Smooth muscle cell (in vitro differentiated cells): ENCODE measurements at regions not wholly inside any gene's neighbourhood (a gene's known extent, or its start where the extent isn't known, plus 50 kb on each side); places are given as distances from the start of the nearest gene placed in this dataset.
"Not testable (repeated sequence)": the region's sequence is repeated elsewhere in the genome, so short reads cannot be mapped to it uniquely, and the experiment has no call there.

ENCODE experiments used
- DNase-seq: peaks from one replicate; lab custom pipeline; 2025; ENCODE audit not compliant: unreplicated experiment; lab: John Stamatoyannopoulos, UW
- H2AFZ ChIP-seq: fragments of 200-600 bp; sonication (generic); 2 replicates; pipeline ENCODE4 v1.6.0; 2016; ENCODE audit warnings: antibody characterized with exemption, low read depth, mild to moderate bottlenecking
- H3F3A ChIP-seq: fragments of 200-600 bp; sonication (generic); 2 replicates; pipeline ENCODE4 v1.6.0; 2017; ENCODE audit warnings: antibody characterized with exemption, low read depth
- H3K27ac ChIP-seq: fragments of 200-600 bp; sonication (generic); 2 replicates; pipeline ENCODE4 v1.5.1; 2016; ENCODE audit warnings: low read depth, mild to moderate bottlenecking
- H3K27me3 ChIP-seq: fragments of 200-600 bp; sonication (generic); 2 replicates; pipeline ENCODE4 v1.6.1; 2016; ENCODE audit warnings: low read depth, mild to moderate bottlenecking
- H3K36me3 ChIP-seq: fragments of 200-600 bp; sonication (generic); 2 replicates; pipeline ENCODE4 v1.5.1; 2016; ENCODE audit warnings: low read depth
- H3K4me1 ChIP-seq: fragments of 200-600 bp; sonication (generic); 2 replicates; pipeline ENCODE4 v1.5.1; 2016; ENCODE audit warnings: low read depth
- H3K4me2 ChIP-seq: fragments of 200-600 bp; sonication (generic); 2 replicates; pipeline ENCODE4 v1.6.0; 2016; ENCODE audit warnings: mild to moderate bottlenecking
- H3K4me3 ChIP-seq: fragments of 200-600 bp; sonication (generic); 2 replicates; pipeline ENCODE4 v1.5.1; 2016; ENCODE audit warnings: mild to moderate bottlenecking
- H3K79me2 ChIP-seq: fragments of 200-600 bp; sonication (generic); 2 replicates; pipeline ENCODE4 v1.6.0; 2016; ENCODE audit warnings: low read depth, mild to moderate bottlenecking
- H3K9ac ChIP-seq: fragments of 200-600 bp; sonication (generic); 2 replicates; pipeline ENCODE4 v1.6.0; 2016; ENCODE audit warnings: low read depth
- H3K9me3 ChIP-seq: fragments of 200-600 bp; sonication (generic); replicated peaks from 2 replicates; pipeline ENCODE4 v1.5.1; 2016; ENCODE audit warnings: low read depth
- H4K20me1 ChIP-seq: fragments of 200-600 bp; sonication (generic); 2 replicates; pipeline ENCODE4 v1.6.0; 2016; ENCODE audit warnings: low read depth
- WGBS: methylation state at CpG from one replicate; pipeline ENCODE4 v1.1.7; 2016; ENCODE audit warnings: low lambda C conversion rate; 5-methylcytosine and 5-hydroxymethylcytosine counted together
- TF ChIP-seq, protein P1 (sequence below): fragments of 200-600 bp; sonication (generic); IDR thresholded peaks from 2 replicates; pipeline ENCODE4 v1.5.1; 2017; ENCODE audit warnings: borderline replicate concordance, mild to moderate bottlenecking, antibody characterized with exemption; ENCODE audit not compliant: insufficient read depth, poor library complexity, severe bottlenecking

DNA sequence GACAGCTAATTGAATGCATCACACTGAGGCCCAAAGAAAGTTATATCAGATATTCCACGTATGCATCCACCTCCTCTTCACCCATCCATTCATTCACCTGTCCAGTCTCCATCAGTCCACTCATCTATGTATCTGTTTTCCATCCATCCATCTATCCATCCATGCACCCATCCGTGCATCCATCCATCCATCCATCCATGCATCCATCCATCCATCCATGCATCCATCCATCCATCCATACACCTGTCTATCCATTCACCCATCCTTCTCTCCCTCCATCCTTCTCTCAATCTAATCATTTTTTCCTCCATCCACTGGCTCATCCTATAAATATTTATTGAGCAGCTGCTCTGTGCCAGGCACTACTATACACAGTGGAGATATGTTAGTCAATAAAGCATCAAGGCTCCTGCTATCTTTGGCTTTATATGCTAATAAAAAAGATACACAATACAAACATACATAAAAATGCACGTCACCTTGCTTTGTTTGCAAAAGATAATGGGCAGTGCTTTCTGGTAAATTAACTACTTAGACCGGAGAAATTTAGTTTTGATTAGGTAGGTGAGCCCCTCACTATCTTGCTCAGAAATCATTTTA lies 442.0 kb upstream of the KLF6 start:
- Histone ChIP-seq H3K79me2 (no peaks in the 10 kb centered on the region), H3K4me1 (no peaks in the 10 kb centered on the region), H3K9ac (no peak overlapping the region), H3K4me3 (no peak overlapping the region), H2AFZ (no peak overlapping the region), H4K20me1 (no peaks in the 10 kb centered on the region), H3K4me2 (no peak overlapping the region), H3K9me3 (no peaks in the 10 kb centered on the region), H3K36me3 (no peaks in the 10 kb centered on the region), H3F3A (peaks cover 8% of the 10 kb centered on the region), H3K27me3 (no peaks in the 10 kb centered on the region), H3K27ac (no peak overlapping the region)
- TF ChIP-seq, protein P1, sequence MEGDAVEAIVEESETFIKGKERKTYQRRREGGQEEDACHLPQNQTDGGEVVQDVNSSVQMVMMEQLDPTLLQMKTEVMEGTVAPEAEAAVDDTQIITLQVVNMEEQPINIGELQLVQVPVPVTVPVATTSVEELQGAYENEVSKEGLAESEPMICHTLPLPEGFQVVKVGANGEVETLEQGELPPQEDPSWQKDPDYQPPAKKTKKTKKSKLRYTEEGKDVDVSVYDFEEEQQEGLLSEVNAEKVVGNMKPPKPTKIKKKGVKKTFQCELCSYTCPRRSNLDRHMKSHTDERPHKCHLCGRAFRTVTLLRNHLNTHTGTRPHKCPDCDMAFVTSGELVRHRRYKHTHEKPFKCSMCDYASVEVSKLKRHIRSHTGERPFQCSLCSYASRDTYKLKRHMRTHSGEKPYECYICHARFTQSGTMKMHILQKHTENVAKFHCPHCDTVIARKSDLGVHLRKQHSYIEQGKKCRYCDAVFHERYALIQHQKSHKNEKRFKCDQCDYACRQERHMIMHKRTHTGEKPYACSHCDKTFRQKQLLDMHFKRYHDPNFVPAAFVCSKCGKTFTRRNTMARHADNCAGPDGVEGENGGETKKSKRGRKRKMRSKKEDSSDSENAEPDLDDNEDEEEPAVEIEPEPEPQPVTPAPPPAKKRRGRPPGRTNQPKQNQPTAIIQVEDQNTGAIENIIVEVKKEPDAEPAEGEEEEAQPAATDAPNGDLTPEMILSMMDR, result no peak
- no peak for DNase-seq
- 89% methylated on average over 4 of the region's 4 CpGs for WGBS

DNA sequence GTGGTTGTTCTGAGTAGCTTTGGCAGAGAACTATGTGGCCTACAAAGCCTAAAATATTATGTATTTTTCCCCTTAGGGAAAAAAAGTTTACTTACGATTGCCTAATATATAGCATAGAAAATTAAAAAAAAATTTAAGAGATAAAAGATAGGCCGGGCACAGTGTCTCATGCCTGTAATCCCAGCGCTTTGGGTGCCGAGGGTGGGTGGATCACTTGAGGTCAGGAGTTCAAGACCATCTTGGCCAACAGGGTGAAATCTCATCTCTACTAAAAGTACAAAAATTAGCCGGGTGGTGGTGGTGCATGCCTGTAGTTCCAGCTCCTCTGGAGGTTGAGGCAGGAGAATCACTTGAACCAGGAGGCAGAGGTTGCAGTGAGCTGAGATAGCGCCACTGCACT lies 439.2 kb upstream of the KLF6 start:
- no peak for DNase-seq
- Histone ChIP-seq H3K9ac (no peak overlapping the region), H3K36me3 (no peaks in the 10 kb centered on the region), H2AFZ (no peak overlapping the region), H3K27ac (no peak overlapping the region), H4K20me1 (no peaks in the 10 kb centered on the region), H3K4me2 (no peak overlapping the region), H3K4me3 (no peak overlapping the region), H3F3A (no peaks in the 10 kb centered on the region), H3K9me3 (no peaks in the 10 kb centered on the region), H3K27me3 (no peaks in the 10 kb centered on the region), H3K79me2 (no peaks in the 10 kb centered on the region), H3K4me1 (no peaks in the 10 kb centered on the region)
- TF ChIP-seq, protein P1, result no peak
- WGBS, result 97% methylated on average over 6 of the region's 6 CpGs

DNA sequence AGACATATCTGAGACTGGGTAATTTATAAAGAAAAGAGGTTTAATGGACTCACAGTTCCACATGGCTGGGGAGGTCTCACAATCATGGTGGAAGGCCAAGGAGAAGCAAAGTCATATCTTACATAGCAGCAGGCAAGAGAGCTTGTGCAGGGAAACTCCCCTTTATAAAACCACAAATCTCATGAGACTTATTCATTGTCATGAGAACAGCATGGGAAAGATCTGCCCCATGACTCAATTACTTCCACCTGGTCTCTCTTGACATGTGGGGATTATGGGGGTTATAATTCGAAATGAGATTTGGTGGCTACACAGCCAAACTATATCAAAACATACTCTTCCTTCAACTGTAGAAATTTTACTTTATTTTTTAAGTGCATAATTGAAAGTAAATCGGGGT lies 436.3 kb upstream of the KLF6 start:
- H2AFZ ChIP-seq, DNase-seq, H3K9me3 ChIP-seq, H3K79me2 ChIP-seq, H3K4me2 ChIP-seq, H3K27me3 ChIP-seq, H3K4me1 ChIP-seq, H3K4me3 ChIP-seq, H3K9ac ChIP-seq, H3F3A ChIP-seq, H3K36me3 ChIP-seq, H3K27ac ChIP-seq, H4K20me1 ChIP-seq: not testable (repeated sequence)
- 96% methylated on average over 2 of the region's 2 CpGs for WGBS

DNA sequence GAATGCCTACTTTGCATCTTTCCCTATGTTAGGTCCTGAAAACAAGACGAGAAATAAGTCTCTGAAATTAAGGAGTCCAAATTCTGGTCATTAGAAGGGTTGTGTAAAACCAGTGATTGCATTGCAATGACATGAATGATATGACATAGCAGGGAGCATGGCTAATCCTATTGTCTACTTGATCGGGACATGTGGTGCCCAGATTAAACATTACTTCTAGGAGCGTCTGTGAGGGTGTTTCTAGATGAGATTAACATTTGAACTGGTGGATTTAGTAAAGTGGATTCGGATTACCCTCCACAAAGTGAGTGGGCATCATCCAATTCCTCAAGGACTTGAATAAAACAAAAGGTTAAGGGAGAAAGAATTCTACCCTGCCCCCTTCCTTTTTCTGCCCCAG lies 434.9 kb upstream of the KLF6 start:
- TF ChIP-seq, protein P1, result no peak
- H3K4me2 ChIP-seq, result no peak overlapping the region
- no peak for DNase-seq
- no peak overlapping the region for H3K4me3 ChIP-seq
- H4K20me1 ChIP-seq, result no peaks in the 10 kb centered on the region
- H3K36me3 ChIP-seq, result no peaks in the 10 kb centered on the region
- no peak overlapping the region for H2AFZ ChIP-seq
- no peaks in the 10 kb centered on the region for H3K27me3 ChIP-seq
- H3K79me2 ChIP-seq, result no peaks in the 10 kb centered on the region
- H3K9me3 ChIP-seq, result no peaks in the 10 kb centered on the region
- H3K9ac ChIP-seq, result no peak overlapping the region
- 70% methylated on average over 4 of the region's 4 CpGs for WGBS
- no peak overlapping the region for H3K27ac ChIP-seq
- no peaks in the 10 kb centered on the region for H3F3A ChIP-seq
- no peaks in the 10 kb centered on the region for H3K4me1 ChIP-seq
